Smooth muscle cell (in vitro differentiated cells): ENCODE measurements at regions not wholly inside any gene's neighbourhood (a gene's known extent, or its start where the extent isn't known, plus 50 kb on each side); places are given as distances from the start of the nearest gene placed in this dataset.

Experiments
- DNase-seq: peaks from one replicate; lab custom pipeline; 2025; ENCODE audit not compliant: unreplicated experiment; lab: John Stamatoyannopoulos, UW
- H2AFZ ChIP-seq: fragments of 200-600 bp; sonication (generic); 2 replicates; pipeline ENCODE4 v1.6.0; 2016; ENCODE audit warnings: antibody characterized with exemption, low read depth, mild to moderate bottlenecking
- H3F3A ChIP-seq: fragments of 200-600 bp; sonication (generic); 2 replicates; pipeline ENCODE4 v1.6.0; 2017; ENCODE audit warnings: antibody characterized with exemption, low read depth
- H3K27ac ChIP-seq: fragments of 200-600 bp; sonication (generic); 2 replicates; pipeline ENCODE4 v1.5.1; 2016; ENCODE audit warnings: low read depth, mild to moderate bottlenecking
- H3K27me3 ChIP-seq: fragments of 200-600 bp; sonication (generic); 2 replicates; pipeline ENCODE4 v1.6.1; 2016; ENCODE audit warnings: low read depth, mild to moderate bottlenecking
- H3K36me3 ChIP-seq: fragments of 200-600 bp; sonication (generic); 2 replicates; pipeline ENCODE4 v1.5.1; 2016; ENCODE audit warnings: low read depth
- H3K4me1 ChIP-seq: fragments of 200-600 bp; sonication (generic); 2 replicates; pipeline ENCODE4 v1.5.1; 2016; ENCODE audit warnings: low read depth
- H3K4me2 ChIP-seq: fragments of 200-600 bp; sonication (generic); 2 replicates; pipeline ENCODE4 v1.6.0; 2016; ENCODE audit warnings: mild to moderate bottlenecking
- H3K4me3 ChIP-seq: fragments of 200-600 bp; sonication (generic); 2 replicates; pipeline ENCODE4 v1.5.1; 2016; ENCODE audit warnings: mild to moderate bottlenecking
- H3K79me2 ChIP-seq: fragments of 200-600 bp; sonication (generic); 2 replicates; pipeline ENCODE4 v1.6.0; 2016; ENCODE audit warnings: low read depth, mild to moderate bottlenecking
- H3K9ac ChIP-seq: fragments of 200-600 bp; sonication (generic); 2 replicates; pipeline ENCODE4 v1.6.0; 2016; ENCODE audit warnings: low read depth
- H3K9me3 ChIP-seq: fragments of 200-600 bp; sonication (generic); replicated peaks from 2 replicates; pipeline ENCODE4 v1.5.1; 2016; ENCODE audit warnings: low read depth
- H4K20me1 ChIP-seq: fragments of 200-600 bp; sonication (generic); 2 replicates; pipeline ENCODE4 v1.6.0; 2016; ENCODE audit warnings: low read depth
- CTCF ChIP-seq: fragments of 200-600 bp; sonication (generic); IDR thresholded peaks from 2 replicates; pipeline ENCODE4 v1.5.1; 2017; ENCODE audit warnings: borderline replicate concordance, mild to moderate bottlenecking, antibody characterized with exemption; ENCODE audit not compliant: insufficient read depth, poor library complexity, severe bottlenecking
- WGBS: methylation state at CpG from one replicate; pipeline ENCODE4 v1.1.7; 2016; ENCODE audit warnings: low lambda C conversion rate; 5-methylcytosine and 5-hydroxymethylcytosine counted together

GRCh38 chr14:65826946-65827345, 414.4 kb downstream of the FUT8 start:
- no peak overlapping the region for H3K27ac ChIP-seq
- no peak for DNase-seq
- H4K20me1 ChIP-seq, result no peaks in the 10 kb centered on the region
- WGBS, result 68% methylated on average over 6 of the region's 6 CpGs
- H3K4me2 ChIP-seq, result no peak overlapping the region
- H3K36me3 ChIP-seq, result no peaks in the 10 kb centered on the region
- no peaks in the 10 kb centered on the region for H3F3A ChIP-seq
- H3K9ac ChIP-seq, result no peak overlapping the region
- H3K4me3 ChIP-seq, result no peak overlapping the region
- no peak overlapping the region for H2AFZ ChIP-seq
- peaks cover 13% of the 10 kb centered on the region for H3K4me1 ChIP-seq
- TF ChIP-seq CTCF, result no peak
- H3K27me3 ChIP-seq, result peaks cover 70% of the 10 kb centered on the region
- H3K9me3 ChIP-seq, result no peaks in the 10 kb centered on the region
- H3K79me2 ChIP-seq, result no peaks in the 10 kb centered on the region

GRCh38 chr14:65827520-65827919, 415.0 kb downstream of the FUT8 start:
- 93% methylated on average over 6 of the region's 6 CpGs for WGBS
- no peak overlapping the region for H3K4me3 ChIP-seq
- H3K9ac ChIP-seq, result no peak overlapping the region
- H3F3A ChIP-seq, result no peaks in the 10 kb centered on the region
- H4K20me1 ChIP-seq, result no peaks in the 10 kb centered on the region
- no peaks in the 10 kb centered on the region for H3K36me3 ChIP-seq
- H2AFZ ChIP-seq, result no peak overlapping the region
- no peak overlapping the region for H3K27ac ChIP-seq
- no peaks in the 10 kb centered on the region for H3K9me3 ChIP-seq
- no peaks in the 10 kb centered on the region for H3K79me2 ChIP-seq
- H3K4me2 ChIP-seq, result no peak overlapping the region
- peaks cover 64% of the 10 kb centered on the region for H3K27me3 ChIP-seq
- no peak for DNase-seq
- no peak for TF ChIP-seq CTCF
- peaks cover 14% of the 10 kb centered on the region for H3K4me1 ChIP-seq

- Histone ChIP-seq H3K9me3 (no peaks in the 10 kb centered on the region), H3K27me3 (peaks cover 55% of the 10 kb centered on the region), H3K27ac (no peak overlapping the region), H2AFZ (no peak overlapping the region), H3F3A (no peaks in the 10 kb centered on the region), H3K36me3 (no peaks in the 10 kb centered on the region), H3K4me2 (no peak overlapping the region), H4K20me1 (no peaks in the 10 kb centered on the region), H3K9ac (no peak overlapping the region), H3K79me2 (no peaks in the 10 kb centered on the region), H3K4me1 (peaks cover 23% of the 10 kb centered on the region), H3K4me3 (no peak overlapping the region)
- DNase-seq, result no peak
- 80% methylated on average over 4 of the region's 4 CpGs for WGBS
- TF ChIP-seq CTCF, result no peak
Measured at GRCh38 chr14:65828396-65828795, 415.9 kb downstream of the FUT8 start.

GRCh38 chr14:65832431-65833266, 420.1 kb downstream of the FUT8 start:
- Histone ChIP-seq H3K27me3 (peaks cover 42% of the 10 kb centered on the region), H3K27ac (no peak overlapping the region), H4K20me1 (no peaks in the 10 kb centered on the region), H3K4me2 (no peak overlapping the region), H3K4me1 (peaks cover 26% of the 10 kb centered on the region), H3K9ac (no peak overlapping the region), H3F3A (no peaks in the 10 kb centered on the region), H3K79me2 (no peaks in the 10 kb centered on the region), H2AFZ (no peak overlapping the region), H3K4me3 (no peak overlapping the region), H3K9me3 (no peaks in the 10 kb centered on the region), H3K36me3 (no peaks in the 10 kb centered on the region)
- TF ChIP-seq CTCF, result peak; percentile 43
- DNase-seq, result no peak
- WGBS, result 65% methylated on average over 10 of the region's 10 CpGs
